ENCODE measurements at regions not wholly inside any gene's neighbourhood (a gene's known extent, or its start where the extent isn't known, plus 50 kb on each side); places are given as distances from the start of the nearest gene placed in this dataset.

- no peak for DNase-seq
Observed at GRCh38 chr11:27287205-27287604, 75.8 kb downstream of the CCDC34 start.

DNA sequence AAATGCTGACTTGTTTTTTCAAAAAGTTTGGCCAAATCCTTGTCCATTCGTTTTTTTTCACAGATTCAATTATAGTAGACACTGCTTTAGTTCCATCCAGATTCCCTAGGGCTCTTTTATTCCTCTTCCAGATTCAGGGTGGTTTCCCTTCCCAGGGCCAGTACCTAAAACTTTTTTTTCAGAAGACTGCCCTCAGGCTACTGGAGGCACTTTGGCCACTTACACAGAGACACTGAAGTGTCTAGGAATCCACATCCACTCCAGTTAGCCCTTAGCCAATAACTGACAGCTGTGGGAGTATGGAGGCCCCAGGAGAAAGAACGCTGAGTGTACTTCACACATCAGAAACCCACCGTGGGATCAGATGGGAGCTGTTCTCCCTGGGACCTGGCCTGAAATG is 77.3 kb downstream of the CCDC34 start:
- DNase-seq = no peak

DNA sequence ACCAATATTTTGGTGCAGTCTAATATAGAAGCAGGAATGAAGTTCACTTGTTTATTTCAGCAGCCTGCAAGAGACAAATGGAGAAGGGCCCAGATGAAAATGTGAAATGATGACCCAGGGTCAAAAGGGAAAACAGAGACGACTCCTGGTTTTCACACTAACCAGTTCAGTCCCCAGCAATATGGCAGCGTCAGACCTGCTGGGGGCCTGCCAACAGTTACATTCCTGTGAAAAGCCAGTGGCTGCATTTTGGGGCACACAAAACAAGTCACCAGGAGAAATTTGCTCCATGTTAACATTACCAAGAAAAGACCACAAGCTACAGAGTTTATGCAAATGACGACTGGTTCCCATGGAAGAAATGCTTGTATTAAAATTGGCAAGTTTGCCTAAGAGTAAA is 80.2 kb downstream of the CCDC34 start:
- DNase-seq = no peak

GRCh38 chr11:27281740-27282590 is 81.0 kb downstream of the CCDC34 start:
- DNase-seq = no peak

DNA sequence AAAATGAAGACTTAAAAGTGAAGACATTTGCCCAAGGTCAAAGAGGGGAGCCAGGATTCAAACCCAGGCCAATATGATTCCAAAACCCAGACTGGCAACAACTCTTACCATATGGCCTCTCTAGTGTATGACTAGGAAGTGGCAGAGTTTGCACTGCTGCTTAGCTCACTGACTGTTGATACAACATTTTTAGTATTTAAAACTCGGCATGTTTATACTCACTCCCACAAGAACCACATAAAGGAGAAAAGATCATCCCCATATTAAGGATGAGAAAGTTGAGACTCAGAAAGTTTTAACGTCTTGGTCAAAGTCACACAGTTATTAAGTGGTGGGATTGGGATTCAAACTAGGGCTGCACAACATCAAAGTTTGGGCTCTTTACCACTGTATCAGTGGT is 81.7 kb downstream of the CCDC34 start:
- DNase-seq = no peak

DNA sequence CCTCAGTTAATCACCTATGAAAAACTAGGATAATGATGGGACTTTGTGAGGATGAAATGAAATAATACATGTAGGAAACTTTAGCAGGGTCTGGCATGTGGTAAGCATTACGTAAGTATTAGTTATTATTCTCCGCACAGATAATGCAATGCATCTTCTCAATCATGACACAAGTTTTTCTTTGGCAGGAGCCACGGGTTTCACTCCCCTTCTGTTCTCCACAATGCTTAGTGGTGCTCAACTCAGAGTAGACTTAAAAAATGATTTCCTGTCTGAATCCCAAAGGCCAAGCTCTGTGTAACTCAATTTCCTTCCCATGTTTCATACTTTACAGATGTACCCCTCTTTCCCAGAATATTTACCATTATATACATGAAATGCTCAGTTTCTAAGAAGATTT is 82.9 kb downstream of the CCDC34 start:
- DNase-seq = no peak

DNA sequence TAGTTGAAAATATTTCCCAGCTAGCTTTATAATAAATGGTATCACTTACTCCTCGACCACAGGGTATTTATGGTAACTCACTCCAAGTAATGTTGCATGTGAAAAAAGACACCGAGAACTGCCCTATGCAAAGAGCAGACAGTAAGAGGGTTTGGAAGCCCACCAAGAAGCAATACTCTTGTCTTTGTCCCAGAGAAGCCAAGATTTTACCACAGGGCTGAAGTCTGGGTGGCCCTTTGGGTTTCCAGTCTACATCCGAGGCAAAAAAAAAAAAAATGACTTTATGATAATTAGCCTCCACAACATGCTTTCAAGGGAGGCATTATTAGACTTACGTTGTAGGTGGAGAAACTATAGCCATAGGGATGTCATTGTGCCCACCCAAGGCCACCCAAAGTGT is 83.6 kb downstream of the CCDC34 start:
- DNase-seq = no peak

GRCh38 chr11:27277843-27278242 is 85.2 kb downstream of the CCDC34 start:
- no peak for DNase-seq

DNA sequence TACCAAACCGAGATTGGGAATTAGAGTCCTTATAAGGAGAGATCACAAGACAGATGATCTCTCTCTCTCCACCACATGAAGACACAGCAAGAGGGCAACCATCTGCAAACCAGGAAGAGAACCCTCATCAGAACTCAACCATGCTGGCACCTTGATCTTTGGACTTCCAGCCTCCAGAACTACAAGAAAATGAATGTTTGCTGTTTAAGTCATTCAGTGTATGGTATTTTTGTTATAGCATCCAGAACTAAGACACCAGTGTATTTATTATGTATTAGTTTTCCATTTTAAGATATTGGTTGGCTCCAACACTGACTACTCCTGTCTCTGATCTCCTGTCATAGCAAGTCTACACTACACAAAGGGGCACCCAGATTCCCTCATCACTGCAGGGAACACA is 86.9 kb downstream of the CCDC34 start:
- DNase-seq = no peak

GRCh38 chr11:27274854-27275395 is 88.1 kb downstream of the CCDC34 start:
- no peak for DNase-seq

GRCh38 chr11:27266125-27266524 is 96.9 kb downstream of the CCDC34 start:
- no peak for DNase-seq

GRCh38 chr11:27263986-27264385 is 99.0 kb downstream of the CCDC34 start:
- no peak for DNase-seq

- no peak for DNase-seq
Observed at GRCh38 chr11:27263046-27263445, 100.0 kb downstream of the CCDC34 start.

GRCh38 chr11:27255447-27255828 is 107.6 kb downstream of the CCDC34 start:
- no peak for DNase-seq

DNA sequence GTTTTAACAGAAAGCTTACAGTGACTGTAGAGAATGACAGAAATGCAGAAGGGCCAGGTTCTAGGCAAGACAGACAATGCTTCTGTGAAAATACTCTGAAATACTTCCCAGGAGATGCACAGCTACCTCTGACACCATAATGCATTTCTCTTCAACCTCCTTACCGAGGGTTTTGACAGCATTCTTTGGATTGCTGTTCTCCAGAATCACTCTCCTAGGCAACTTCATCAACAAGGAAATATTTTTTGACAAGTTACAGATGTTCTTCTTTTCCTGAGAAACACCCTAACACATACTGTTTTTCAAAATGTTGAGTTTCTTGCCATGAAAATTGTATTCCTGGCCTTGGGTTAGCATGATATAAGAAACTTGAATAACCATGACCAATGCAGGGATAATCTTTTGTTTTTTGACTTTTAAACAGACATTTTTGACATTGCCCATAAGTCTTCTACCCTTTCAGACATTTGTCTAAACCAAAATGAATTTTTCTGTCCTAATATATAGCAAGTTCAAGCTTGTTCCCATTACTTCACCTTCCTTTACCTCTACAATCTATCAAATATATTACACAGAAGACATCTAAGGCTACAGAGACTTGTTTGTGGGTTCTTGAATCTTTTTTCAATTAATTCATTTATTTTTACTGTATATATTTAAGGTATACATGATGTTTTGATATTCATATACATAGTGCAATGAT is 108.1 kb downstream of the CCDC34 start:
- no peak for DNase-seq

DNA sequence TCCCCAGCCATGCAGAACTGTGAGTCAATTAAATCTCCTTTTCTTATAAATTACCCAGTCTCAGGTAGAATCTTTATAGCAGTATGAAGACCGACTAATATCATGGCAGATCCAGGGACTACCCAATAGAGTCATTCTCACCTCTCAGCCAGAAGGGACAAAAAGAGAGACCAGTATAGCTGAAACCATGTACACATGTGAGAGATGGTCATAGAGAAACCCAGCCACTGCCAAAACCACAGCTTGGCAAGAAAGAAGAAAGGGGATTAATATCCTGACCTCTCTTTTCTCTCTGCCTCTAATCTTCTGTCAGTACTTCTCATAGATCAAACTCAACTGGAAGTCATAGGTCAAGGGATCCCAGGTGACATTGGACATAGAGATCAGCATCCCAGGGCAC is 109.8 kb downstream of the CCDC34 start:
- no peak for DNase-seq

GRCh38 chr11:27250867-27251665 is 111.9 kb downstream of the CCDC34 start:
- no peak for DNase-seq

GRCh38 chr11:27248576-27249509 is 114.2 kb downstream of the CCDC34 start:
- no peak for DNase-seq

GRCh38 chr11:27247660-27248059 is 115.4 kb downstream of the CCDC34 start:
- no peak for DNase-seq

GRCh38 chr11:27246925-27247324 is 116.1 kb downstream of the CCDC34 start:
- DNase-seq = no peak

GRCh38 chr11:27244900-27245299 is 118.1 kb downstream of the CCDC34 start:
- no peak for DNase-seq

DNA sequence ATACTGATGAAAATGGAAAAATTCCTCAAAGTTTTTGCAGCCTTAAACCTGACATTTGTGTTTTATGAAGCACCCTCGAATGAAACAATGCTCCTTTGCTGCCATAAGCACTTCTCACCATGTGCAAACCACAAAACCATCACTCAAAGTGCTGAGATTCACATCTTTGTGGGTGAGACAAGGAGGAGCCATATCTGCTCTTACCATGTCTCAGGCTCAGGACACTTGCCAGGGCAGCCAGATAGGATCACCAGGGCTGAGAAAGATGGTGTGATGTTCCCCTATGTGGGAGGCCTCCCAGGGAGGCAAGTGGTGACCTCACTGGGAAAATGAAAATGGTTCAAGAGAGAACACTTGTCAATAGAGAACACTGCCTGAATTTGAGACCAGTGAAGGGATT is 120.4 kb downstream of the CCDC34 start:
- DNase-seq = no peak

Data from central memory CD4-positive, alpha-beta T cell (primary cell).